ENCODE measurements at regions not wholly inside any gene's neighbourhood (a gene's known extent, or its start where the extent isn't known, plus 50 kb on each side); places are given as distances from the start of the nearest gene placed in this dataset.
"Not testable (repeated sequence)": the region's sequence is repeated elsewhere in the genome, so short reads cannot be mapped to it uniquely, and the experiment has no call there.

DNA sequence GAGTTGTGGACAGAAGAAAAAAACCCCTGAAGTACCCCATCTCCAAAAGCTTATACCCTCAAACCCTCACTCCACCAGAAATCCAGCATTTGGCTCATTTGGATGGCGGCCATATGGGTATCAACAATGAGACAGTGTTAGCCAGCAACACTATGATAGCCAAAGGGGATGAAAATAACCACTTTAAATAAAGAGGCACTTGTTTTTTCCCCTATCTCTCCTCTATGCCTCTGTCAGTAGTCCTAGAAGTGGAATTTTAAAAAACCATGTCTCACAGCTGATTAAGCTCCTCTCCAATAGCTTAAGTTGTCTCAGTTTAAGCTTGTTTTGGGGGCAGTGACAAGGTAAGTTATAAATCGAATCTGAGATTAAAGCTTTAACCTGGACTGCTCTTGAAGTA lies 124.0 kb downstream of the MOSPD2 start:
- H3K27ac Mint-ChIP-seq: no peak overlapping the region

DNA sequence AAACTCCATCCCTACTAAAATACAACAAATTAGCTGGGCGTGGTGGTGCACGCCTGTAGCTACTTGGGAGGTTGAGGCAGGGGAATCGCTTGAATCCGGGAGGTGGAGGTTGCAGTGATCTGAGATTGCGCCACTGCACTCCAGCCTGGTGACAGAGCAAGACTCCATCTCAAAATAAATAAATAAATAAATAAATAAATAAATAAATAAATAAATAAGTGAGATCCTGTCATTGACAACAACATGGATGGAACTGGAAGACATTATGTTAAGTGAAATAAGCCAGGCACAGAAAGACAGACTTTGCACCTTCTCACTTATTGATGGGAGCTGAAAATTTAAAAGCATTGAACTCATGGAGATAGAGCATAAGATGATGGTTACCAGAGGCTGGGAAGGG lies 111.2 kb downstream of the MOSPD2 start:
- not testable (repeated sequence) for H3K27ac Mint-ChIP-seq, H3K4me3 Mint-ChIP-seq, DNase-seq

More for the DNA sequence above, 124.0 kb downstream of the MOSPD2 start:
- DNase-seq: no peak
- no peaks in the 10 kb centered on the region for H3K36me3 Mint-ChIP-seq (ENCODE audit: low read depth)
- no peak overlapping the region for H3K4me3 Mint-ChIP-seq
- TF ChIP-seq, protein P1, sequence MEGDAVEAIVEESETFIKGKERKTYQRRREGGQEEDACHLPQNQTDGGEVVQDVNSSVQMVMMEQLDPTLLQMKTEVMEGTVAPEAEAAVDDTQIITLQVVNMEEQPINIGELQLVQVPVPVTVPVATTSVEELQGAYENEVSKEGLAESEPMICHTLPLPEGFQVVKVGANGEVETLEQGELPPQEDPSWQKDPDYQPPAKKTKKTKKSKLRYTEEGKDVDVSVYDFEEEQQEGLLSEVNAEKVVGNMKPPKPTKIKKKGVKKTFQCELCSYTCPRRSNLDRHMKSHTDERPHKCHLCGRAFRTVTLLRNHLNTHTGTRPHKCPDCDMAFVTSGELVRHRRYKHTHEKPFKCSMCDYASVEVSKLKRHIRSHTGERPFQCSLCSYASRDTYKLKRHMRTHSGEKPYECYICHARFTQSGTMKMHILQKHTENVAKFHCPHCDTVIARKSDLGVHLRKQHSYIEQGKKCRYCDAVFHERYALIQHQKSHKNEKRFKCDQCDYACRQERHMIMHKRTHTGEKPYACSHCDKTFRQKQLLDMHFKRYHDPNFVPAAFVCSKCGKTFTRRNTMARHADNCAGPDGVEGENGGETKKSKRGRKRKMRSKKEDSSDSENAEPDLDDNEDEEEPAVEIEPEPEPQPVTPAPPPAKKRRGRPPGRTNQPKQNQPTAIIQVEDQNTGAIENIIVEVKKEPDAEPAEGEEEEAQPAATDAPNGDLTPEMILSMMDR (IDR thresholded peaks at IDR 0.05): no peak
- no peaks in the 10 kb centered on the region for H3K4me1 Mint-ChIP-seq
- peaks cover 18% of the 10 kb centered on the region for H3K9me3 Mint-ChIP-seq
- H3K27me3 Mint-ChIP-seq (ENCODE audit: low read depth, poor library complexity): peaks cover 5% of the 10 kb centered on the region

More for the DNA sequence above, 111.2 kb downstream of the MOSPD2 start:
- peaks cover 39% of the 10 kb centered on the region for H3K9me3 Mint-ChIP-seq
- H3K4me1 Mint-ChIP-seq; H3K27me3 Mint-ChIP-seq (ENCODE audit: low read depth, poor library complexity); H3K36me3 Mint-ChIP-seq (ENCODE audit: low read depth): not testable (repeated sequence)
